HG03064 (cell line): ENCODE measurements at regions not wholly inside any gene's neighbourhood (a gene's known extent, or its start where the extent isn't known, plus 50 kb on each side); places are given as distances from the start of the nearest gene placed in this dataset.

Experiments used
- ATAC-seq: cut with Tn5 transposase; IDR thresholded peaks from one replicate; pipeline ENCODE4 v1.9.1; 2021; ENCODE audit warnings: low read depth; ENCODE audit not compliant: unreplicated experiment

DNA sequence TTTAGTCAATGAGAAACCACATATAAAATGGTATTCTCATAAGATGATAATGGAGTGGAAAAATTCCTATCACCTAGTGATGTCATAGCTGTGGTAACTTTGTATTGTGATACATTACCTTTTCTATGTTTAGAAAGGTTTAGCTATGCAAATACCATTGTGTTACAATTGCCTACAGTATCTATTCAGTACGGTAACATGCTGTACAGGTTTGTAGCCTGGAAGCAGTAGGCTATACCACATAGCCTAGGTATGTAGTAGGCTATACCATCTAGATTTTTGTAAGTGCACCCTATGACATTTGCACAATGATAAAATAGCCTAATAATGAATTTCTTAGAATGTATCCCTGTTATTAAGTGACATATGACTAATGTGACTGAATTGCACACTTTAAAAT, 50.5 kb upstream of the CCDC196 start:
- no peak for ATAC-seq
